Suprapubic skin (tissue), 4 donors: ENCODE measurements at regions not wholly inside any gene's neighbourhood (a gene's known extent, or its start where the extent isn't known, plus 50 kb on each side); places are given as distances from the start of the nearest gene placed in this dataset.

Experiments
- DNase-seq, 2 donors: peaks; one replicate each; pipeline ENCODE4 v3.0.0-alpha.2; 2019; ENCODE audit warnings: low spot score in 2 of 2
- H3K27ac ChIP-seq: fragments of 200-600 bp; sonication (generic); one replicate; pipeline ENCODE4 v1.5.1; 2019
- H3K27me3 ChIP-seq: fragments of 200-600 bp; sonication (generic); one replicate; pipeline ENCODE4 v1.5.1; 2019
- H3K36me3 ChIP-seq: fragments of 200-600 bp; sonication (generic); one replicate; pipeline ENCODE4 v1.5.1; 2019
- H3K4me1 ChIP-seq: fragments of 200-600 bp; sonication (generic); one replicate; pipeline ENCODE4 v1.5.1; 2019
- H3K4me3 ChIP-seq: fragments of 200-600 bp; sonication (generic); one replicate; pipeline ENCODE4 v1.5.1; 2019; ENCODE audit warnings: mild to moderate bottlenecking
- H3K9me3 ChIP-seq: fragments of 200-600 bp; sonication (generic); one replicate; pipeline ENCODE4 v1.5.1; 2019
- CTCF ChIP-seq, 2 donors: fragments of 200-600 bp in 1 of 2; fragments of 450-650 bp in 1 of 2; sonication (generic) in 1 of 2; IDR thresholded peaks; one replicate each; pipeline ENCODE4 v1.5.1; 2016 to 2019; ENCODE audit warnings: antibody characterized with exemption in 2 of 2, mild to moderate bottlenecking in 1 of 2, moderate library complexity in 1 of 2
- EP300 ChIP-seq: sonication (generic); formaldehyde crosslinking; IDR thresholded peaks from one replicate; pipeline ENCODE4 v1.6.1; 2017; ENCODE audit warnings: antibody characterized with exemption
- POLR2A ChIP-seq, 2 donors: fragments of 450-650 bp; IDR thresholded peaks; one replicate each; pipeline ENCODE4 v1.6.1; 2017; ENCODE audit warnings: antibody characterized with exemption in 2 of 2, mild to moderate bottlenecking in 2 of 2, moderate library complexity in 2 of 2
- POLR2AphosphoS5 ChIP-seq, 3 donors: sonication (generic); formaldehyde crosslinking; IDR thresholded peaks; one replicate each; pipeline ENCODE4 v1.6.1; 2017; ENCODE audit warnings: antibody characterized with exemption in 3 of 3
- whole genome bisulfite sequencing: methylation state at CpG from one replicate; pipeline ENCODE4 v1.1.5; 2018; 5-methylcytosine and 5-hydroxymethylcytosine counted together

- TF ChIP-seq POLR2A (IDR thresholded peaks at IDR 0.05), result no peak
- Histone ChIP-seq H3K27me3 (no peaks in the 10 kb centered on the region), H3K4me3 (no peak overlapping the region), H3K27ac (no peak overlapping the region), H3K4me1 (no peaks in the 10 kb centered on the region), H3K36me3 (no peaks in the 10 kb centered on the region), H3K9me3 (no peaks in the 10 kb centered on the region)
- 93% methylated on average over 1 of the region's 1 CpG for WGBS
- no peak for DNase-seq
These were observed 235.8 kb downstream of the RBM43 start for GRCh38 chr2:151025816-151026215.

- Histone ChIP-seq H3K4me3 (no peak overlapping the region), H3K36me3 (no peaks in the 10 kb centered on the region), H3K27ac (no peak overlapping the region), H3K9me3 (no peaks in the 10 kb centered on the region), H3K27me3 (no peaks in the 10 kb centered on the region), H3K4me1 (no peaks in the 10 kb centered on the region)
- WGBS, result 67% methylated on average over 4 of the region's 4 CpGs
- DNase-seq, result no peak
- no peak for TF ChIP-seq EP300
- no peak for TF ChIP-seq POLR2AphosphoS5 (IDR thresholded peaks at IDR 0.05)
- TF ChIP-seq POLR2A (IDR thresholded peaks at IDR 0.05), result no peak
- no peak for TF ChIP-seq CTCF (IDR thresholded peaks at IDR 0.05)
These were observed 236.9 kb downstream of the RBM43 start for GRCh38 chr2:151024696-151025251.

- no peak overlapping the region for H3K27ac ChIP-seq
- H3K36me3 ChIP-seq, result no peaks in the 10 kb centered on the region
- no peaks in the 10 kb centered on the region for H3K4me1 ChIP-seq
- WGBS, result 64% methylated on average over 5 of the region's 5 CpGs
- H3K4me3 ChIP-seq, result no peak overlapping the region
- DNase-seq, result no peak
- TF ChIP-seq EP300 (no peak), CTCF (IDR thresholded peaks at IDR 0.05) (no peak), POLR2A (IDR thresholded peaks at IDR 0.05) (no peak), POLR2AphosphoS5 (IDR thresholded peaks at IDR 0.05) (no peak)
- no peaks in the 10 kb centered on the region for H3K27me3 ChIP-seq
- H3K9me3 ChIP-seq, result no peaks in the 10 kb centered on the region
These were observed 239.8 kb downstream of the RBM43 start for GRCh38 chr2:151021747-151022452.

- Histone ChIP-seq H3K27me3 (no peaks in the 10 kb centered on the region), H3K36me3 (no peaks in the 10 kb centered on the region), H3K4me3 (no peak overlapping the region), H3K4me1 (no peaks in the 10 kb centered on the region), H3K27ac (no peak overlapping the region), H3K9me3 (no peaks in the 10 kb centered on the region)
- WGBS, result 91% methylated on average over 2 of the region's 2 CpGs
- no peak for DNase-seq
- TF ChIP-seq CTCF (IDR thresholded peaks at IDR 0.05) (no peak), POLR2AphosphoS5 (IDR thresholded peaks at IDR 0.05) (no peak), EP300 (no peak)
These were observed 241.3 kb downstream of the RBM43 start for GRCh38 chr2:151020411-151020810.

GRCh38 chr2:151009437-151010175 is 252.1 kb downstream of the RBM43 start:
- Histone ChIP-seq H3K27ac (no peak overlapping the region), H3K9me3 (no peaks in the 10 kb centered on the region), H3K36me3 (no peaks in the 10 kb centered on the region), H3K4me1 (no peaks in the 10 kb centered on the region), H3K4me3 (no peak overlapping the region), H3K27me3 (no peaks in the 10 kb centered on the region)
- DNase-seq, result no peak
- TF ChIP-seq POLR2AphosphoS5 (IDR thresholded peaks at IDR 0.05) (no peak), POLR2A (IDR thresholded peaks at IDR 0.05) (no peak), EP300 (no peak), CTCF (IDR thresholded peaks at IDR 0.05) (no peak)
- 56% methylated on average over 6 of the region's 6 CpGs for WGBS
